HG03457 (cell line): ENCODE measurements at regions not wholly inside any gene's neighbourhood (a gene's known extent, or its start where the extent isn't known, plus 50 kb on each side); places are given as distances from the start of the nearest gene placed in this dataset.
"Not testable (repeated sequence)": the region's sequence is repeated elsewhere in the genome, so short reads cannot be mapped to it uniquely, and the experiment has no call there.

Source experiments
- ATAC-seq: cut with Tn5 transposase; IDR thresholded peaks from one replicate; pipeline ENCODE4 v1.9.1; 2021; ENCODE audit warnings: moderate number of reproducible peaks; ENCODE audit not compliant: unreplicated experiment

GRCh38 chr2:65589667-65590066 lies 157.3 kb upstream of the SPRED2 start:
- no peak for ATAC-seq

GRCh38 chr2:65587779-65588178 lies 155.4 kb upstream of the SPRED2 start:
- no peak for ATAC-seq

DNA sequence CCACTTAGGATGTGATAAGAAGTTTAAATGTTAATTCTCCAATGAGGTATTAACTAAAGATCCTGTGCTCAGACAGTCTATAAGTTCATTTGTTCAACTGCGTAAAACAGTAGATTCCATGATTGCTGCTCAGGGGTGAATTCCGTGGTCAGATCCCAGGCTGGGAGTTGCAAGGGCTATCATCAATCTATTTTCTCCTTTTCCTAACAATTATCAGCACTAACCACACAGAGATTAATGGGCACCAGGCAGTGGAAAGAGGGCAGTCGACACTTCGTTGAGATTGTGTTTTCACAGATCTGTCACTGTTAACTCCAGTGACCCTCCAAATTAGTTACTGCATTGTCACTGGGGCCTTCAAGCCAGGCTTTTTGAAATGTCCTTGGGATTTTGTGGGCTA lies 154.1 kb upstream of the SPRED2 start:
- ATAC-seq: no peak

- ATAC-seq: no peak
These were observed 150.7 kb upstream of the SPRED2 start for GRCh38 chr2:65583061-65583460.

DNA sequence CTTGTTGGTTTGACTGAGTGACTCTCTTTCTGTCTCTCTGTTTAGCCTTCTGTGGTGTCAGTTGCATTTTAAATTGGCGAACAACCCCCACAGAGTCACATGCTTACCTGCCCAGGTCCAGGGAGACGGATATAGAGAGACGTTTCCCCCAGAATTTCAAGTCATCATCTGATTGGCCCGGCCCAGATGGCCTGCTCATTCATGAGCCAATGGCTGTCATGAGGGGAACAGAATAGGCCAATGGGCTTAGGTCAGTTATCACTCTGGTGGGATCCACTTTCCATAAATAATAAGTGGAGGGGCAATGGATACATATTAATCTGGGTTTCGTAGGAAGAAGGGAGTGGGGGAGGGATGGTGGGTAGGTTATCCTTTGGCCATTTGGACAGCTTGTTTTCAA lies 150.0 kb upstream of the SPRED2 start:
- ATAC-seq: no peak

- ATAC-seq: no peak
These were observed 148.4 kb upstream of the SPRED2 start for GRCh38 chr2:65580824-65581223.

GRCh38 chr2:65579506-65580235 lies 147.3 kb upstream of the SPRED2 start:
- no peak for ATAC-seq

- no peak for ATAC-seq
These were observed 145.3 kb upstream of the SPRED2 start for GRCh38 chr2:65577654-65578053.

DNA sequence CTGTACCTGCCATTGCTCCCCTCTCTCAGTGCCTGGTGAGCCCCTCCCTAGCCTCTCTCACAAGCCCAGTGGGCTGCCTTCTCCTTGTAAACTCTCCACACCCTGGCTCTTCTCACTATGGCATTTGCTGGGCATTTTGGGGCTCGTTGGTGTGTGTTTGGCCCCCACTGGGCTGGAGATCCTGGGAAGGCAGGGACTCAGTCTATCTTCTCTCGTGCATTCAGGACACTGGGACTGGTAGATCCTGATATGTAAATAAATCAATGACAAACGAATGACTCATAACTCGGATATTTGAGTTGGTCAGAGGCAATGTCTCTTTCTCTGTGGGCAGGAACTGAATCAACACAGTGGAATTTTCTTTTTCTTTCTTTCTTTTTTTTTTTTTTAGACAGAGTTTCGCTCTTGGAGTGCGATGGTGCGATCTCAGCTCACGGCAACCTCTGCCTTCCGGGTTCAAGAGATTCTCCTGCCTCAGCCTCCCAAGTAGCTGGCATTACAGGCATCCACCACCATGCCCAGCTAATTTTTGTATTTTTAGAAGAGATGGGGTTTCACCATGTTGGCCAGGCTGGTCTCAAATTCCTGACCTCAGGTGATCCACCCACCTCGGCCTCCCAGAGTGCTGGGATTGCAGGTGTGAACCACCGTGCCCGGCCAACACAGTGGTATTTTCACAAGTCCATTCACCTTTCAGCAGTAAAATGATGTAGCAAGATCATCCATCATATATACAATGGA lies 144.6 kb upstream of the SPRED2 start:
- ATAC-seq: no peak

DNA sequence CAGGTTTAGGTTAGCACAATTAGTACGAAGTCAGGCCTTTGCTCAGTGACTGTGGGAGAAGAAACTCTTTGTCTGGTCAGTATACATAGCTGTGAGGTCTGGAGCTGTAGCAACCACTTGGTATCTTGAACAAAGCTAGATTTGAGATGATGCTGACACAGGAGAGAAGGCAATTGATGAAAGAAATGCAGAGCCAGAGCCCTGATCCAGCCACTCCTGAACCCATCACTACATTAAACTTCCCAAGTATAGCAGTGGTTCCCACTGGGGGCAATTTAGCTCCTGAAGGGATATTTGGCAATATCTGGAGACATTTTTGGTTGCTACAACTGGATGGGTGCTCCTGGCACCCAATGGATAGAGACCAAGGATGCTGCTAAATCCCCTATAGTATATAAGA lies 143.9 kb upstream of the SPRED2 start:
- no peak for ATAC-seq

GRCh38 chr2:65574993-65575392 lies 142.6 kb upstream of the SPRED2 start:
- no peak for ATAC-seq

- not testable (repeated sequence) for ATAC-seq
These were observed 136.4 kb upstream of the SPRED2 start for GRCh38 chr2:65568656-65569440.

DNA sequence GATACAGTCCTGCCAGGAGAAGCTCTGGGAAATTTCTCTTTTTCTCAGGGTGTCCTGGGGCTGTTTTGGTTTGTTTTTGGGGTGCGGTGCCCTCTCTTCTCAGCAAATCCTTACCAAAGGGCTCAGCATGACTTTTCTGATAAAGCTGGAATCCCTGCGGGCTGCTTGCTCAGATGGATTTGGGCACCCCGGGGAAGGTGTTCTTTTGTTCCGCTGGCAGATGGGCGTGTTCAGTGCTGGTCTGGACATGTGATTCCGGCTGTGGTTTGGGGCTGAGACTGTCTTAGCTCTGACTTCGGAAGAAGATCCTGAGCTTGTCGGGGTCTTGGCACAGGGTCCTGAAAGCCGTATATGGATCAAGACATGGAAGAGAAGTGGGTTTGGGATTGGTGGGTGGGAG lies 134.2 kb upstream of the SPRED2 start:
- no peak for ATAC-seq

- ATAC-seq: no peak
These were observed 133.3 kb upstream of the SPRED2 start for GRCh38 chr2:65565681-65566080.

- no peak for ATAC-seq
These were observed 131.9 kb upstream of the SPRED2 start for GRCh38 chr2:65564299-65564698.

GRCh38 chr2:65562890-65563289 lies 130.5 kb upstream of the SPRED2 start:
- ATAC-seq: no peak

- no peak for ATAC-seq
These were observed 126.3 kb upstream of the SPRED2 start for GRCh38 chr2:65558743-65559142.

GRCh38 chr2:65557616-65558573 lies 125.5 kb upstream of the SPRED2 start:
- no peak for ATAC-seq

- ATAC-seq: peak; percentile 63
These were observed 122.6 kb upstream of the SPRED2 start for GRCh38 chr2:65554765-65555591.
